ENCODE measurements at regions not wholly inside any gene's neighbourhood (a gene's known extent, or its start where the extent isn't known, plus 50 kb on each side); places are given as distances from the start of the nearest gene placed in this dataset.
"Not testable (repeated sequence)": the region's sequence is repeated elsewhere in the genome, so short reads cannot be mapped to it uniquely, and the experiment has no call there.

DNA sequence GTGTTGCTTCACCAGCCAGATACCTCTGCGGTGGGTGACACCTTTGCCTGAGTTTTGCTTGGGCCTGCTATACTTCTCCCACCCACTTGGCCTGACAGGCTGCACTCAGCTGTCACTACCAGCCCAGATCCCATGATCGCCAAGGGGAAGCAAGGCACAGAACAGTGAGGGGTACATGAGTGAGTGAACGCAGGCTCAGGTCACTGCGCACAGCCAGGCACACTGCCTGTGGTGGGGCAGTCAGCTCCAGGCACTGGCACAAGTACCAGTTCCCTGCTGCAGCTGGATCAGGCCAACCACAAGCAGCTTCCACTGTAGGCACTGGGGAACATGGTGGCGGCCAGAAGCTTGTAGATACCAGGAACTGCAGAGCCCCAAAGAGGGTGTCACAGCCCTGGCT, 441.9 kb upstream of the GRM3 start:
- DNase-seq = no peak

DNA sequence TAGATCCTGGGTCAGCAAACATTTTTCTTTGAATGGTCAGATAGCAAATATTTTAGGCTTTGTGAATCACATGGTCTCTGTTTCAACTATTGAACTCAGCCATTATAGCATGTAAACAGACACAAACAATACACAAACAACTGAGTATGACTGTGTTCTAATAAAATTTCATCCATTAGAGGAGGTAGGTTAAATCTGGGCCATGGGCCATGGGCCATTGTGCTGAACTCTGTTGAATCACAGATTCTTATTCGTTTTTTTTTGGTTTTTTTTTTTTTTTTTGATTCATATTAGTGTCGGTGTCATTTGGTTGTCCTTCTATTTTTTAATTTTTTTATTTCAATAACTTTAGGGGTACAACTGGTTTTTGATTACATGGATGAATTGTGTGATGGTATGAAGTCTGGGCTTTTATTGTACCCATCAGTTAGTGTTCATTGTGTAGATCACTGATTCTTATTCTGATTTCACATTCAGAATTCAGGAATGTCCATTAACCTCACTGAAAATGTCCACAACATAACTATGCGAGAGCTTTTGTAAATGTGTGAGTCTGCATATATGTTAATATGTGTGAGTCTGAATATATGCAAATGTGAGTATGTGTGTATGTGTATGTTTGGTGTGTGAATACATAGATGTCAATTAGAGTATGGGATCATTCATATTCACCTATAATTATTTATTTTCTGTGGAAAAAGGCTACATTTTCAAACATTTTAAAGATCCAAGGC, 443.7 kb upstream of the GRM3 start:
- DNase-seq = no peak

DNA sequence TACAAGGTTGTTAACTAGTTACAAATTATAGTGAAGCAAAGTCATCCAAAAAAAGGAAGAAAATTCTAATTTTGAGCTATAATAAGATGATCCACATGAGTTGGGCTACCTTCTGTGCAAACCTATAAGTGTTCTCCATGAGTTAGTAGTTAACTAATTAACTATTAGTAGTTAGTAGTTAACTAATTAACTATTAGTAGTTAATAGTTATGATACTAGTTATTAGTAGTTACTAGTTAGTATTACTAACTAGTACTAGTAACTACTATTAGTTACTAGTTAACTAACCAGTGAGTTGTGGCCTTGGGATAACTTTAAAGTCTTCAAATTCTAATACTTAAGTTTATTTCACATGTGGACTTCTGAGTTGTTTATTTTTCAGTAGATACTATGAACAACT, 453.4 kb upstream of the GRM3 start:
- DNase-seq = no peak

DNA sequence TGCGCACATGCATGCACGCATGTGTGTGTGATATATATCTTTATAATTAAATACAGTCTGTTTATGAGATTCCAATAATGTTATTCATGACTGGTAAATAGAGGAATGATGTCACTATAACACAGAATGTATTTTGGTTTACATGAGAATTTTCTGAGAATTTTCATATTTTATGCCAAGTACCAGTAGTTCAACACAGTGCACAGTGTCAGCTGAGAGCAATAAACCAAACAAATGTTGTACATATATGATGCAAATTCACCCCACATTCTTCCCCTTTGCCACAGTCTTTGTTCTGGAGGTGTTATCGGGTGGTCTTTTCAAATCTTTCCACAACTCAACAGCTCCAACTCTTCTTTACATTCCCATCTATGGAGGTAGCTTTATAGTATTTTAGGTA, 462.2 kb upstream of the GRM3 start:
- no peak for DNase-seq

DNA sequence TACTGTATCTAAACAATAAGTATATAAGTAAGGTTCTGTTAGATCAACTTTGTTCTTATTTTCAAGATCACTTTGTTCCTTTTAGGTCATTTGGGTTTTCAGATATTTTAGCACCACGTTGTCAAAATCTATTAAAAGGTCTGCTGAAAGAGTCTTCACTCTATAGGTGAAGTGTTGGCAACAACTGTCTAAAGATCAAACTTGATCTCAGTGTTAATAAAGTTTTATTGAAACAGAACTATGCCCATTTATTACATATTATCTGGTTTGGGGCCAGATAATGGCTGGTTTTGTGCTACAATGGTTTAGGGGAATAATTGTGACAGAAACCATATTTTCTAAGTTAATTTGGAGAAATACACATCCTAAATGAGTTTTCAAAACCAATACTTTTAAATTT, 478.9 kb upstream of the GRM3 start:
- DNase-seq = no peak

DNA sequence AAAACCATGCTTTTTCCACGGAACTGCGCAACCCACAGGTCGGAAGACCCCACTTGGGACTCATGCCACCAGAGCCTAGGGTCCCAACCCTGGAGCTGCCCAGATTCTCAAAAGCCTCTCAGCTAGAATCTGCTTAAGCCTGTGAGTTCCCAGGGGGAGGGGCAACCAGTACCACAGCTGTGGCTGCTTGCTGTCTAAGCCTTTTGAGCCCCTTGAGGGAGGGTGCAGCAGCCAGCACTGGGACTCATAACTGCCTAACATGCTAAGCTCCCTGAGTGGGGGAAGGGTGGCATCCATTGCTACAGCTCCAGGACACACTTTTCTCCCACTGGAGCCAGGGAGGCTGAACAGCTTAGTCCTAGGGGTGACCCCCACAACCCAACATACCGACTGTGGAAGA, 485.6 kb upstream of the GRM3 start:
- DNase-seq = no peak

DNA sequence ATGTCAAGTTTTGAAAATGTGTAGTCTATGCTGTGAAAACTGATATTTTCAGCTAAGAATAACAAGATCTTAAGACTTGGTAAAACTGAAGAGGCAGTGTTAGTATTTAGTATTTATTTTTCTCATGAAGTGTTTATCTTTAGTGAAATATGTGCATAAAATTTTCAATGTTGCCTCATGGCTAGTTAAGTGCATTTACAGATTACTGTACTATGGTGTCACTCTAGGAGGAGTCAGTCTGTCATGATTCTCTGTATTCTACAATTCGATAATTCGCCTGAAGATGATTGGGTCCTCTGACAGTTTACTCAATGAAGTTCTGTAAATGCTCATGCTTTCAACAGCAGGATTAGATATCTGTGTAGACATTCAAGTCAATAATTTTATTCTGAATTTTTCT, 488.1 kb upstream of the GRM3 start:
- no peak for DNase-seq

DNA sequence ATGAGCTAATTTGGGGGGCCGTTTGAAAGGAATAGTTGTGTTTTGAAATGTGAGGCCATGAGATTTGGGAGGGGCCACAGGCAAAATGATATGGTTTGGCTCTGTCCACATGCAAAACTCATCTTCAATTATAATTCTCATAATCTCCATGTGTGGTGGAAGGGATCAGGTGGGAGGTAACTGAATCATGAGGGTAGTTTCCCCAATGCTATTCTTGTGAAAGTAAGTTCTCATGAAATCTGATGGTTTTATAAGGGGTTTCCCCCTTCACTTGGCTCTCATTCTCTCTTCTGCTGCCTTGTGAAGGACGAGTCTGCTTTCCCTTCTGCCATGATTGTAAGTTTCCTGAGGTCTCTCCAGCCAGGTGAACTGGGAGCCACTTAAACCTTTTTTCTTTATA, 490.8 kb upstream of the GRM3 start:
- DNase-seq = no peak

DNA sequence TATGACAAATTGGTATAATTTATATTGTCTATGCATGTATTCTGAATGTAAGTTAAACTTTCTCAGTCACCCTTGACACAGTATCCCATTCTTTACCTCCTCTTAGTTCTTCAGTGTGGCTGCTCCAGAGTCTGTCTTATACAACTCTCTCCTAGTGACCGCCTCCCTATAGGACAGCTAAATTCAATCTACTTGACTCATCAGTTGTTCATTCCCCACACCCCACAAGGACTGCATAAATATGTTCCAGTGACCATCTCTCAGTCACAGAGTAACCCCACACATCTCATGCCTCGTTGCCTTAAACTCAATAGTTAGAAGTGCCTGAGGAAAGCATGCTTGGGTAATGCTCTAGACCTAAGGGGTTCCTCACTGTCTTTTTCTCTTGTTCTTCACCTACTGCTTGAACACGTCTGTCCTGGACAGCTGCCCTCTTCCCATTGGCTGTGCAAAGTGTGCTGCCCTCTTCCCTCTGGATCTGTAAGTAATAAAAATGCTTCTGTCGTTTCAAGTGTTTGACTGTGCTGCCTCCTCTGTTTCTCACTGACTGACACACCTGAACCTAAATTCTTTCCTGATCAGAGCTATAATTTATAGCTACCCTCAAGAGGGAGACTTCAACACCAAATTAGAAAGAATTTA, 494.6 kb upstream of the GRM3 start:
- DNase-seq = no peak

DNA sequence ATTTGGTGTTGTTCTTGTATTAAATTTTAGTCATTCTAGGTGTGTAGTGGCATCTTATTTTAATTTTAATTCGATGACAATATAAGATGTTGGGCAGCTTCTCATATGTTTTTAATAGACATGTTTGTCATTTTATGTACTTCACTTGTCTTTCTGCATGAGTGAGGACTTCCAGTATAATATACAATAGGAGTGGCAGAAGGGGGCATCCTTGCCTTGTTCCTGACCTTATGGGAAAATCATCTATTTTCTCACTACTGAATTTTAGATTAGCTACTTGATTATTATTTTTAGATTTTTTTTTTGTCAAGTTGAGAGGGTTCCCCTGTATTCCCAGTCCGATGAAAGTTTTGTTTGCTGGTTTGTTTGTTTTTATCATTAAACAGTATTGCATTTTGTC, 495.2 kb upstream of the GRM3 start:
- no peak for DNase-seq

DNA sequence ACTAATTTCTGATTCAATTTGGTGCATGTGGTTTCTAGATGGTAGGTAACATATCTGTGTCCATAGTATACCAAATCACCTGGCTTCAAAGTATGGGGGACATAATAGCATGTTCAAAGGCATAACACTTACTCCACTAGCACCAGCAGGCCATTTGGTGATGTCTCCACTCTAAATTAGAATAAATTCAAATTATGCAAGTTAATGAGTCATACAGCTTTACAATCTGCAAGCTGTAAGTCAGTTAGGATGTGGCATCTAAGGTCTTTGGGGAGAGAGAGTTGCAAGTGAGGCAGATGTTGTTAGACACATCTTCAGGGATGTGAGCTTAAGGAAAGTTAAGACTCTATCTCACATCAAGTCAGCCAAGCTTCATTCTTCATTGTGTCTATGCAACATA, 506.4 kb upstream of the GRM3 start:
- no peak for DNase-seq

DNA sequence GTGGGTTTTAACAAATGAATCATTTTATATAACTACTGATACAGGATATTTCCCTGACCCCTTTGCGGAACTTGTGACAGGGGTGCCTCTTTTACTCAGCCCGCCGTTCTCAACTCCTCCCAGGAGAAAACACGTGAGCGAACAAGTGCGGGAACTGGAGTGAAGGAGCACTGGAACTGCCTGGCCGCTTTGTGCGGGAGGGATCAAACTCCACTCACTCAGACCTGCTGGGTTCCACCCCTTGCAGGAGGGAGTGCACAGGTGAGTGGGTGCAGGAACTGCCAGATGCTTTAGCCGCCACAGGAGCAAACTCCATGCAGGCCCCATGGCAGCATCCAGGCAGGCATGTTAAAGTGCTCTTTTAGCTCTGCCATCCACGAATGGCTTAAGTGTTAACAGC, 513.4 kb upstream of the GRM3 start:
- DNase-seq = no peak

DNA sequence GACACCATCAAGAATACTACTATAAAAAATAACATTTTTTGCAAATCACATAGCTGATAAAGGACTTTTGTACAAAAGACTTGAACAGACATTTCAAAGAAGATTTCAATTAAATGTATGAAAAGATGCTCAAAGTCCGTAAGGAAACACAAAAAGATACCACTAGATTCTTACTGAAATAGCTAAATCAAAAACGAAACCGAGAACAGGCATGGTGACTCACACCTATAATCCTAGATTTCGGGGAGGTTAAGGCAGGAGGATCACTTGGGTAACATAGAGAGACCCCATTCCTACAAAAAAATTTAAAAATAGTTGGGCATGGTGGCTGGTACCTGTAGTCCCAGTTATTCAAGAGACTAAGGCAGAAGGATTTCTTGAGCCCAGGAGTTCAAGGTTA, 520.2 kb upstream of the GRM3 start:
- no peak for DNase-seq

DNA sequence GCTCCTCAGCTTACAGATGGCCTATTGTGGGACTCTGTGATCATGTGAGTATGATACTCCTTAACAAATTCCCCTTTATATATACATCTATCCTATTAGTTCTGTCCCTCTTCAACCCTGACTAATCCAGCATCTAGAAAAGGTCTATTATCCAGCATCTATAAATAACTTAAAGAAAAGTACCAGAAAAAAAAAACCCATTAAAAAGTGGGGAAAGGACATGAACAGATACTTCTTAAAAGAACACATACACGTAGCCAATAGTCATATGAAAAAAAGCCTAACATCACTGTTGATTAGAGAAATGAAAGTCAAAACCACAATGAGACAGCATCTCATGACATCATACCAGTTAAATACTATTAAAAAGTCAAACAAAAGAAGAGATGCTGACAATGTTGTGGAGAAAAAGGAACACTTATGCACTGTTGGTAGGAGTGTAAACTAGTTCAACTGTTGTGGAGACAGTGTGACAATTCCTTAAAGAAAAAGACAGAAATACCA, 549.5 kb upstream of the GRM3 start:
- no peak for DNase-seq

DNA sequence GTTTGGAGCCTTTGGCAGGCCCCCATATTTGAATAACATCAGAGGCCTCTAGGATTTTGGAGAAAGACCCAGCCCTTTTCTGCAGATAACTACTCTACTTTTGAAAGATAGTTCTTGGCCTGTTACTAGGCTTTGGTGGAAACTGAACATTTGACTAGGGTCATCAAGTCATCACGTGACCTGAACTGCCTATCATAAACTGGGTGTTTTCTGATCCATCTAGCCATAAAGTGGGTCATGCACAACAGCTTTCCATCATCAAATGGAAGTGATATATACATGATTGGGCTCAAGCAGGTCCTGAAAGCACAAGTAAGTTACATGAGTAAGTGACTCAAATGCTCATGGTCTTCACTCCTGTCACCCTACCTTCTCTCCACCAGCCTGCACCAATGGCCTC, 552.3 kb upstream of the GRM3 start:
- no peak for DNase-seq

DNA sequence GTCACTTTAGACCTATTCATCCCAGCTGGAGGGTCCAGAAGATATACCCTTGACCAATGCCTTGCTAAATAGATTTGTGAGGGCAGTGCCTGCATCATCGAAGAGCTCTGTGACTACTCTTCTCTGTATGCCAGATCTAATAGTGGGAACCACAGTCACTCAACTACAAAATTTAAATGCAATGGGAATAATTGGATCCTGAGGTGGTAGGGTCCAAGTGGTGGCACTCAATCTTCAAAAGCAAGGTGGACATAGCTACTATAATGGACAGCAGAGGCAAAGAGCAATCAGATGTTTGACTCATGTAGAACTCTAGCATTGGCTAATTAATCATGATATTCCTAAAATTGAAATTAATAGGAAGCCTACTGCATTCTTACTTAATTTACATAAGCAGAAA, 554.3 kb upstream of the GRM3 start:
- no peak for DNase-seq

DNA sequence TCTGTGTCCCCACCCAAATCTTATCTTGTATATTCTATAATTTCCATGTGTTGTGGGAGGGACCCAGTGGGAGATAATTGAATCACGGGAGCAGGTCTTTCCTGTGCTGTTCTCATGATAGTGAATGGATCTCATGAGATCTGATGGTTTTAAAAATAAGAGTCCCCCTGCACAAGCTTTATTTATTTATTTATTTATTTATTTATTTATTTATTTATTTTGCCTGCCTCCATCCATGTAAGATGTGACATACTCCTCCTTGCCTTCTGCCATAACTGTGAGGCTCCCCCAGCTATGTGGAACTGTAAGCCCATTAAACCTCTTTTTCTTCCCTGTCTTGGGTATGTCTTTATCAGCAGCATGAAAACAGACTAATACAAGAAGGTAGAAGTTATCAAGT, 579.1 kb upstream of the GRM3 start:
- DNase-seq = not testable (repeated sequence)

DNA sequence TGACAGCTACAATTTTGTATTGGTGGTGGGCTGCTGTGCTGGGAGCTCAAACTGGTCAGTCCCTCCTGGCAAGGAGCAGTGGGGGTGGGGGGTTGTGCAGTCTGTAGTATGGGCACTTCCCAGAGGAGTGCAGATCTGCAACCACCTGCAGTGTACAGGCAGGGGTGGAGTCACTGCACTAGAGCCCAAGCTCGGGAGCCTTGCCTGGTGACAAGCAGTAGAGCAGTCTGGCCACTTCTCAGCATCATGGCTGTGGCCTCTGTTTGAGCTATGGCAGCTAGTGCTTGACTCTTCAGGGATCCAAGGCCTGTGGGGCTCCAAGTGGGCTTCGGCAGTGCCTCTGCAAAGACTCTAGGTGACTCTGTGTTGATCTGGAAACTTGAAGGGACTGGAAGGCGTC, 585.1 kb upstream of the GRM3 start:
- DNase-seq = no peak

DNA sequence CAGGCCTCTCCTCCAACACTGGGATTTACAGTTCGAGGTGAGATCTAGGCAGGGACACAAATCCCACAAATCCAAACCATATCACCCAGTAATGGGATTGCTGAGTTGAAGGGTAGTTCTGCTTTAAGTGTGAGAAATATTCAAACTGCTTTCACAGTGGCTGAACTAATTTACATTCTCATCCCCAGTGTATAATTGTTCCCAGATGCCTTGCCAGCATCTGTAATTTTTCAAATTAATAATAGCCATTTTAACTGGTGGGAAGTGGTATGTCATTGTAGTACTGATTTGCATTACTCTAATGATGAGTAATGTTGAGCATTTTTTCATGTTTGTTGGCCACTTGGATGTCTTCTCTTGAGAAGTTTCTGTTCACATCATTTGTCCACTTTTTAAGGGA, 592.8 kb upstream of the GRM3 start:
- no peak for DNase-seq

DNA sequence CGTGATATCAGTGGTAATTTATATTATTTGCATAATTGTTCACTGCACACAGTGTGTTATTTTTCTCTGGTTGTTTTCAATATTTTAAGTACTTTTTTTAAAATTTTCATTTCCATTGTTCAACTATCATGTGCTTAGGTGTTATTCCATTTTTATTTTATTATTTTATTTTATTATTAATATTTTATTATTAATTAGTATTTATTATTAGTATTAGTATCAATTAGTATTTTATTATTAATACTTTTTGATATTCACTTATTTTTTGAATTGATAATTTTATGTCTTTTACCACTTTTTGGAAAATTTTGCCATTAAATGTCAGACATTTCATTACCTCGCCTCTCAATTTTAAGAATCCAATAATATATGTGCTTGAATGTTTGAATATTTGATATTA, 593.8 kb upstream of the GRM3 start:
- DNase-seq = no peak

DNA sequence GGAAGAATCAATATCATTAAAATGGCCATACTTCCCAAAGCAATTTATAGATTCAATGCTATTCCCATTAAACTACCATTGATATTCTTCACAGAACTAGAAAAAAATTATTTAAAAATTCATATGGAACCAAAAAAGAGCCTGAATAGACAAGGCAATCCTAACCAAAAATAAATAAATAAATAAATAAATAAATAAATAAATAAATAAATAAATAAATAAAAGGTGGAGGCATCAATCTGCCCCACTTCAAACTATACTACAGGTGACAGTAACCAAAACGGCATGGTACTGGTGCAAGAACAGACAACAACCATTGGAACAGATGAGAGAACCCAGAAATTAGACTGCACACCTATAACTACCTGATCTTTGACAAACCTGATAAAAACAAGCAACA, 598.5 kb upstream of the GRM3 start:
- DNase-seq = not testable (repeated sequence)

DNA sequence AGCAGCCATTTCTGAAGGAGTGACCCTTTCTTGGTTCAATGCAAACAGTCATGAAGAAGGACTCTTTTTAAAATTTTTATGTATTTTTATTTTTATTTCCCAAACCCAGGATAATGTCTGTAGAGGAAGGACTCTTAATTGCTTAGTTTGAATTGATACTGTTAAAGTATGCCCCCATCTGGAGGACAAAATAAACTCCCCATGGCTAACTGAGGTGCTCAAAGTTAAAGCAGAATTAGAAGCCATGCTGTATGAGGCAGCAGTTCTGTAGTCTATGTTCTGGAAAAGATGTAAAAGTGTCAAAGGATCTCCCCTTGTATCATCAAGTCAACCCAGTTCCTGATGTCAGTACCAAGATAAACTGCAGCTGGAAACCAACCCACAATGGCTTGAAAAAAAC, 617.9 kb upstream of the GRM3 start:
- no peak for DNase-seq

DNA sequence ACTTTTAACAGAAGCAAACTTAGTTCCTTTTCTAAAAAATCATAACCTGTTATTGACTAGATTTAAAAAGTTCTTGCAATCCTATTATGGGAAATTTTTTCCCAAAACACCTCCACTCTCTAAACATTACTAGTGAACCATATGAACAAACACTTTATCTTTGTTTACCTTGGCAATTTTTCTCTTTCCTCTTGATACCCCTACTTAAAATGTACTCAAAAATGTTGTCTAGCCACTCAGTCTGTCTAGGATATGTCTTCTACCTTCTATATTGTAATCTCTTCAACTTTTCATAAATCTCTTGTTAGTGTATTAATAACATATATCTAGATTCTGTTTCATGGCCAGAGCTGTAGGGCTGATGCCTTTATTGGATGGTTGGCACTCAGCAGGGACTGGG, 630.0 kb upstream of the GRM3 start:
- DNase-seq = no peak

DNA sequence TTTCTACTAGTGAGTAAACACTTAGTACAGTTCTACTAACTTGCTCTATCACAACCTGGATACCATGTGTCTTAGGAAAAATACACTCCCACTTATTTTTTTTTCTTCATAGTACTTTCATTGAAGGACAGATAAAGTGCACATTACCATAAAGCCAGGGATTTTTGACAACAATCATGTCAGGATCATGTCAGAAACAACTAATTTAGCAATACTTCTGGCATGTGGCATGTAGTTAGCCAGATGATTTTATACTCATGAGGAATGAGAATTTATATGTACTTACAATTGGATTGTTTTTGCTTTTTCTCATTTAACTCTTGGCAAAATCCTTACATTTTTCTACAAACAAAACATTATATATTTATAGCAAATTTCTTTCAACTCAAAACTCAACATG, 630.7 kb upstream of the GRM3 start:
- DNase-seq = peak; percentile 27
